ENCODE measurements at regions not wholly inside any gene's neighbourhood (a gene's known extent, or its start where the extent isn't known, plus 50 kb on each side); places are given as distances from the start of the nearest gene placed in this dataset.

GRCh38 chr4:108543359-108543968 lies 76.9 kb upstream of the RPL34 start:
- Histone ChIP-seq H3K4me1 (ENCODE audit: control insufficient read depth, insufficient read depth, low read length) (no peaks in the 10 kb centered on the region), H3K27ac (ENCODE audit: low read length) (no peak overlapping the region), H3K4me3 (ENCODE audit: low read length) (no peak overlapping the region), H3K36me3 (ENCODE audit: control insufficient read depth, insufficient read depth, low read length) (no peaks in the 10 kb centered on the region), H3K9me3 (ENCODE audit: control insufficient read depth, insufficient read depth, low read length) (no peaks in the 10 kb centered on the region), H3K27me3 (ENCODE audit: control insufficient read depth, insufficient read depth, low read length) (no peaks in the 10 kb centered on the region)
- no CpG with 5 or more reads among the region's 7 CpGs for WGBS (ENCODE audit: insufficient coverage, insufficient read length)
- no peak for DNase-seq (ENCODE audit: low read depth, low spot score)

GRCh38 chr4:108540536-108540935 lies 79.8 kb upstream of the RPL34 start:
- Histone ChIP-seq H3K4me3 (ENCODE audit: low read length) (no peak overlapping the region), H3K4me1 (ENCODE audit: control insufficient read depth, insufficient read depth, low read length) (no peaks in the 10 kb centered on the region), H3K27me3 (ENCODE audit: control insufficient read depth, insufficient read depth, low read length) (no peaks in the 10 kb centered on the region), H3K27ac (ENCODE audit: low read length) (no peak overlapping the region), H3K9me3 (ENCODE audit: control insufficient read depth, insufficient read depth, low read length) (no peaks in the 10 kb centered on the region), H3K36me3 (ENCODE audit: control insufficient read depth, insufficient read depth, low read length) (no peaks in the 10 kb centered on the region)
- no peak for DNase-seq (ENCODE audit: low read depth, low spot score)
- no CpG with 5 or more reads among the region's 2 CpGs for WGBS (ENCODE audit: insufficient coverage, insufficient read length)

- Histone ChIP-seq H3K4me3 (ENCODE audit: low read length) (no peak overlapping the region), H3K4me1 (ENCODE audit: control insufficient read depth, insufficient read depth, low read length) (no peaks in the 10 kb centered on the region), H3K9me3 (ENCODE audit: control insufficient read depth, insufficient read depth, low read length) (no peaks in the 10 kb centered on the region), H3K27ac (ENCODE audit: low read length) (no peak overlapping the region), H3K27me3 (ENCODE audit: control insufficient read depth, insufficient read depth, low read length) (no peaks in the 10 kb centered on the region), H3K36me3 (ENCODE audit: control insufficient read depth, insufficient read depth, low read length) (no peaks in the 10 kb centered on the region)
- no peak for DNase-seq (ENCODE audit: low read depth, low spot score)
- no CpG with 5 or more reads among the region's 2 CpGs for whole genome bisulfite sequencing (ENCODE audit: insufficient coverage, insufficient read length)
Observed at GRCh38 chr4:108536577-108536976, 83.8 kb upstream of the RPL34 start.

- Histone ChIP-seq H3K27me3 (ENCODE audit: control insufficient read depth, insufficient read depth, low read length) (no peaks in the 10 kb centered on the region), H3K36me3 (ENCODE audit: control insufficient read depth, insufficient read depth, low read length) (no peaks in the 10 kb centered on the region), H3K4me3 (ENCODE audit: low read length) (no peak overlapping the region), H3K9me3 (ENCODE audit: control insufficient read depth, insufficient read depth, low read length) (no peaks in the 10 kb centered on the region), H3K4me1 (ENCODE audit: control insufficient read depth, insufficient read depth, low read length) (no peaks in the 10 kb centered on the region), H3K27ac (ENCODE audit: low read length) (no peak overlapping the region)
- no CpG with 5 or more reads among the region's 3 CpGs for WGBS (ENCODE audit: insufficient coverage, insufficient read length)
- DNase-seq (ENCODE audit: low read depth, low spot score), result no peak
Observed at GRCh38 chr4:108535757-108536156, 84.6 kb upstream of the RPL34 start.

GRCh38 chr4:108533876-108534275 lies 86.5 kb upstream of the RPL34 start:
- DNase-seq (ENCODE audit: low read depth, low spot score), result no peak
- no peaks in the 10 kb centered on the region for H3K27me3 ChIP-seq (ENCODE audit: control insufficient read depth, insufficient read depth, low read length)
- no peaks in the 10 kb centered on the region for H3K36me3 ChIP-seq (ENCODE audit: control insufficient read depth, insufficient read depth, low read length)
- H3K4me1 ChIP-seq (ENCODE audit: control insufficient read depth, insufficient read depth, low read length), result no peaks in the 10 kb centered on the region
- H3K4me3 ChIP-seq (ENCODE audit: low read length), result no peak overlapping the region
- no CpG with 5 or more reads among the region's 2 CpGs for WGBS (ENCODE audit: insufficient coverage, insufficient read length)
- H3K9me3 ChIP-seq (ENCODE audit: control insufficient read depth, insufficient read depth, low read length), result no peaks in the 10 kb centered on the region
- H3K27ac ChIP-seq (ENCODE audit: low read length), result no peak overlapping the region

GRCh38 chr4:108533245-108533844 lies 87.0 kb upstream of the RPL34 start:
- Histone ChIP-seq H3K9me3 (ENCODE audit: control insufficient read depth, insufficient read depth, low read length) (no peaks in the 10 kb centered on the region), H3K36me3 (ENCODE audit: control insufficient read depth, insufficient read depth, low read length) (no peaks in the 10 kb centered on the region), H3K27ac (ENCODE audit: low read length) (no peak overlapping the region), H3K27me3 (ENCODE audit: control insufficient read depth, insufficient read depth, low read length) (no peaks in the 10 kb centered on the region), H3K4me1 (ENCODE audit: control insufficient read depth, insufficient read depth, low read length) (no peaks in the 10 kb centered on the region), H3K4me3 (ENCODE audit: low read length) (no peak overlapping the region)
- no peak for DNase-seq (ENCODE audit: low read depth, low spot score)
- no CpG with 5 or more reads among the region's 4 CpGs for WGBS (ENCODE audit: insufficient coverage, insufficient read length)

- WGBS (ENCODE audit: insufficient coverage, insufficient read length), result no CpG with 5 or more reads among the region's 2 CpGs
- Histone ChIP-seq H3K27me3 (ENCODE audit: control insufficient read depth, insufficient read depth, low read length) (no peaks in the 10 kb centered on the region), H3K4me1 (ENCODE audit: control insufficient read depth, insufficient read depth, low read length) (no peaks in the 10 kb centered on the region), H3K4me3 (ENCODE audit: low read length) (no peak overlapping the region), H3K36me3 (ENCODE audit: control insufficient read depth, insufficient read depth, low read length) (no peaks in the 10 kb centered on the region), H3K9me3 (ENCODE audit: control insufficient read depth, insufficient read depth, low read length) (no peaks in the 10 kb centered on the region), H3K27ac (ENCODE audit: low read length) (no peak overlapping the region)
- DNase-seq (ENCODE audit: low read depth, low spot score), result no peak
Observed at GRCh38 chr4:108532738-108533137, 87.6 kb upstream of the RPL34 start.

GRCh38 chr4:108532187-108532586 lies 88.2 kb upstream of the RPL34 start:
- H3K27me3 ChIP-seq (ENCODE audit: control insufficient read depth, insufficient read depth, low read length), result no peaks in the 10 kb centered on the region
- DNase-seq (ENCODE audit: low read depth, low spot score), result no peak
- no peak overlapping the region for H3K27ac ChIP-seq (ENCODE audit: low read length)
- no peaks in the 10 kb centered on the region for H3K36me3 ChIP-seq (ENCODE audit: control insufficient read depth, insufficient read depth, low read length)
- H3K9me3 ChIP-seq (ENCODE audit: control insufficient read depth, insufficient read depth, low read length), result no peaks in the 10 kb centered on the region
- no peaks in the 10 kb centered on the region for H3K4me1 ChIP-seq (ENCODE audit: control insufficient read depth, insufficient read depth, low read length)
- no CpG with 5 or more reads among the region's 5 CpGs for WGBS (ENCODE audit: insufficient coverage, insufficient read length)
- H3K4me3 ChIP-seq (ENCODE audit: low read length), result no peak overlapping the region

GRCh38 chr4:108531461-108531860 lies 88.9 kb upstream of the RPL34 start:
- Histone ChIP-seq H3K27me3 (ENCODE audit: control insufficient read depth, insufficient read depth, low read length) (no peaks in the 10 kb centered on the region), H3K36me3 (ENCODE audit: control insufficient read depth, insufficient read depth, low read length) (no peaks in the 10 kb centered on the region), H3K9me3 (ENCODE audit: control insufficient read depth, insufficient read depth, low read length) (no peaks in the 10 kb centered on the region), H3K4me1 (ENCODE audit: control insufficient read depth, insufficient read depth, low read length) (no peaks in the 10 kb centered on the region), H3K27ac (ENCODE audit: low read length) (no peak overlapping the region), H3K4me3 (ENCODE audit: low read length) (no peak overlapping the region)
- no peak for DNase-seq (ENCODE audit: low read depth, low spot score)
- WGBS (ENCODE audit: insufficient coverage, insufficient read length), result no CpG with 5 or more reads among the region's 2 CpGs

GRCh38 chr4:108529984-108530905 lies 90.1 kb upstream of the RPL34 start:
- H3K4me1 ChIP-seq (ENCODE audit: control insufficient read depth, insufficient read depth, low read length), result no peaks in the 10 kb centered on the region
- no peak overlapping the region for H3K4me3 ChIP-seq (ENCODE audit: low read length)
- no peaks in the 10 kb centered on the region for H3K36me3 ChIP-seq (ENCODE audit: control insufficient read depth, insufficient read depth, low read length)
- no CpG with 5 or more reads among the region's 8 CpGs for WGBS (ENCODE audit: insufficient coverage, insufficient read length)
- H3K9me3 ChIP-seq (ENCODE audit: control insufficient read depth, insufficient read depth, low read length), result no peaks in the 10 kb centered on the region
- H3K27me3 ChIP-seq (ENCODE audit: control insufficient read depth, insufficient read depth, low read length), result no peaks in the 10 kb centered on the region
- no peak overlapping the region for H3K27ac ChIP-seq (ENCODE audit: low read length)
- DNase-seq (ENCODE audit: low read depth, low spot score), result no peak

Data from iPS DF 6.9 (cell line).